ENCODE measurements at regions not wholly inside any gene's neighbourhood (a gene's known extent, or its start where the extent isn't known, plus 50 kb on each side); places are given as distances from the start of the nearest gene placed in this dataset.

- TF ChIP-seq CTCF (IDR thresholded peaks at IDR 0.05; ENCODE audit: insufficient read depth, low read length, poor library complexity, severe bottlenecking) (no peak), EZH2phosphoT487 (conservative IDR thresholded peaks at IDR 0.05; ENCODE audit: low read length) (no peak)
These were observed 190.0 kb downstream of the BRINP2 start for GRCh38 chr1:177360791-177361190.

Data from SU-DHL-6 (cell line).